Suprapubic skin (tissue), 4 donors: ENCODE measurements at regions not wholly inside any gene's neighbourhood (a gene's known extent, or its start where the extent isn't known, plus 50 kb on each side); places are given as distances from the start of the nearest gene placed in this dataset.

Source experiments
- EP300 ChIP-seq: sonication (generic); formaldehyde crosslinking; IDR thresholded peaks from one replicate; pipeline ENCODE4 v1.6.1; 2017; ENCODE audit warnings: antibody characterized with exemption
- POLR2A ChIP-seq, 2 donors: fragments of 450-650 bp; IDR thresholded peaks; one replicate each; pipeline ENCODE4 v1.6.1; 2017; ENCODE audit warnings: antibody characterized with exemption in 2 of 2, mild to moderate bottlenecking in 2 of 2, moderate library complexity in 2 of 2
- POLR2AphosphoS5 ChIP-seq, 3 donors: sonication (generic); formaldehyde crosslinking; IDR thresholded peaks; one replicate each; pipeline ENCODE4 v1.6.1; 2017; ENCODE audit warnings: antibody characterized with exemption in 3 of 3
- TF ChIP-seq, protein P1 (sequence below), 2 donors: fragments of 200-600 bp in 1 of 2; fragments of 450-650 bp in 1 of 2; sonication (generic) in 1 of 2; IDR thresholded peaks; one replicate each; pipeline ENCODE4 v1.5.1; 2016 to 2019; ENCODE audit warnings: antibody characterized with exemption in 2 of 2, mild to moderate bottlenecking in 1 of 2, moderate library complexity in 1 of 2

DNA sequence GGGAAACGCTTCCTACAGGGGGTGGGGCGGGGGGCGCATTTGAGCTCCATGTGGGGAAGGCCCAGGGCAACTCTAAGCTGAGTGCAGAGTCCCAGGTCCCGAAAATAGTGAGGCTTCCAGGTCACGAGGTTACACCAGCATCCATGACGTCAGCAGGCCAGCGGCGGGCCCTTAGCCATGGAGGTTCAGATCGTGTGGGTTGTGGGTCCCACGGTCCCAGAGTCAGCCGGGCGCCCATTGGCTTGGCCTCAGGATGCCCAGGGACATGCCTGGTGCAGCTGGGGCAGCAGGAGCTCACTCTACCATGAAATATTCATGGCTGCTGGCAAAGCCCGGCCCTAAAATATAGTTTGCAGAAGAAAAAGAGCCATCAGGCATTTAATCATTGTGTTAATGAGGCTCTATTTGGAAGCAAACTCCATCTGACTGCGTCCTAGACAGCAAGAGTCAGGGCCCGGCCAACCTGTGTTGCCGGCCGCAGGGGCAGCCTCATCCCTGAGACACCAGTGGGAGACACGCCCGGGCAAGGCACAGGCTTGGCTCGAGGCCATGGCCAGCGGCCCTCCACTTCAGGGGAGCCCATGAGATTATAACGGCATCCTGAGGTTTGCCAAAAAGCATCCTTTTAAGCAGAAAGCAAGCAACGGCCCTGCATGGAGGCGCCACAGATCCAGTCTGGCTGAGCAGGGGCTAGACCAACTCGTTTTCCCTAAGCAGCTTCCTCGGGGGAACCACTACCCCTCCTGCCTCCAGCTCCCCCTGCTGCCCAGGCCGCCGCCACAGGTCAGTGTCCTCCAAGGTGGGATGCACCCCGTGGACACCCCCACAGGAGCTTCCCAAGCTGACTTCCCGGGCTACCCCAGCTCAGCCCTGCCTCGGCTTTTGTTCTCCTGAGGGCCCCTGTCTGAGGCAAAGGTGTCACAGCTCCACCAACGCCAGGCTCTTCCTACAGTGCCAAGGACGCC, 108.9 kb upstream of the PPP1R26 start:
- TF ChIP-seq, protein P1, sequence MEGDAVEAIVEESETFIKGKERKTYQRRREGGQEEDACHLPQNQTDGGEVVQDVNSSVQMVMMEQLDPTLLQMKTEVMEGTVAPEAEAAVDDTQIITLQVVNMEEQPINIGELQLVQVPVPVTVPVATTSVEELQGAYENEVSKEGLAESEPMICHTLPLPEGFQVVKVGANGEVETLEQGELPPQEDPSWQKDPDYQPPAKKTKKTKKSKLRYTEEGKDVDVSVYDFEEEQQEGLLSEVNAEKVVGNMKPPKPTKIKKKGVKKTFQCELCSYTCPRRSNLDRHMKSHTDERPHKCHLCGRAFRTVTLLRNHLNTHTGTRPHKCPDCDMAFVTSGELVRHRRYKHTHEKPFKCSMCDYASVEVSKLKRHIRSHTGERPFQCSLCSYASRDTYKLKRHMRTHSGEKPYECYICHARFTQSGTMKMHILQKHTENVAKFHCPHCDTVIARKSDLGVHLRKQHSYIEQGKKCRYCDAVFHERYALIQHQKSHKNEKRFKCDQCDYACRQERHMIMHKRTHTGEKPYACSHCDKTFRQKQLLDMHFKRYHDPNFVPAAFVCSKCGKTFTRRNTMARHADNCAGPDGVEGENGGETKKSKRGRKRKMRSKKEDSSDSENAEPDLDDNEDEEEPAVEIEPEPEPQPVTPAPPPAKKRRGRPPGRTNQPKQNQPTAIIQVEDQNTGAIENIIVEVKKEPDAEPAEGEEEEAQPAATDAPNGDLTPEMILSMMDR (IDR thresholded peaks at IDR 0.05) = no peak
- TF ChIP-seq POLR2A (IDR thresholded peaks at IDR 0.05) = no peak
- no peak for TF ChIP-seq POLR2AphosphoS5 (IDR thresholded peaks at IDR 0.05)
- no peak for TF ChIP-seq EP300
